Loucy (cell line): ENCODE measurements at regions not wholly inside any gene's neighbourhood (a gene's known extent, or its start where the extent isn't known, plus 50 kb on each side); places are given as distances from the start of the nearest gene placed in this dataset.

Experiments used
- H2AFZ ChIP-seq: fragments of 200-600 bp; sonication (generic); 2 replicates; pipeline ENCODE4 v1.6.0; 2016; ENCODE audit warnings: antibody characterized with exemption, mild to moderate bottlenecking, low read length, moderate library complexity
- H3F3A ChIP-seq: fragments of 200-600 bp; 2 replicates; pipeline ENCODE4 v1.6.0; 2016; ENCODE audit warnings: antibody characterized with exemption, low read depth, mild to moderate bottlenecking
- H3K27me3 ChIP-seq: fragments of 200-600 bp; sonication (generic); 2 replicates; pipeline ENCODE4 v1.6.1; 2014; ENCODE audit warnings: low read length, mild to moderate bottlenecking; ENCODE audit not compliant: insufficient read depth, poor library complexity, severe bottlenecking
- H3K36me3 ChIP-seq: fragments of 200-600 bp; sonication (generic); 2 replicates; pipeline ENCODE4 v1.6.1; 2016; ENCODE audit warnings: low read length; ENCODE audit not compliant: insufficient read depth
- H3K4me1 ChIP-seq: fragments of 200-600 bp; sonication (generic); 2 replicates; pipeline ENCODE4 v1.5.1; 2014; ENCODE audit warnings: low read length, mild to moderate bottlenecking; ENCODE audit not compliant: insufficient read depth, poor library complexity, severe bottlenecking
- H3K4me2 ChIP-seq: fragments of 200-600 bp; sonication (generic); 2 replicates; pipeline ENCODE4 v1.6.0; 2014; ENCODE audit warnings: antibody characterized with exemption, low read length, low read depth, mild to moderate bottlenecking; ENCODE audit not compliant: poor library complexity, severe bottlenecking
- H3K4me3 ChIP-seq: fragments of 200-600 bp; sonication (generic); 2 replicates; pipeline ENCODE4 v1.5.1; 2014; ENCODE audit warnings: low read length, mild to moderate bottlenecking, mixed read lengths; ENCODE audit not compliant: poor library complexity, severe bottlenecking
- H3K79me2 ChIP-seq: fragments of 200-600 bp; sonication (generic); 2 replicates; pipeline ENCODE4 v1.6.1; 2014; ENCODE audit warnings: low read length; ENCODE audit not compliant: insufficient read depth
- H3K9ac ChIP-seq: fragments of 200-600 bp; sonication (generic); 2 replicates; pipeline ENCODE4 v1.6.0; 2014; ENCODE audit warnings: mild to moderate bottlenecking, low read depth, low read length, moderate library complexity; ENCODE audit not compliant: poor library complexity, severe bottlenecking
- H3K9me2 ChIP-seq: fragments of 200-600 bp; sonication (generic); replicated peaks from 2 replicates; pipeline ENCODE4 v1.6.1; 2016; ENCODE audit warnings: low read depth, low read length, mixed read lengths
- H3K9me3 ChIP-seq: fragments of 200-600 bp; sonication (generic); 2 replicates; pipeline ENCODE4 v1.6.1; 2014; ENCODE audit warnings: mild to moderate bottlenecking, antibody characterized with exemption, low read length, low read depth; ENCODE audit not compliant: insufficient read depth
- H4K20me1 ChIP-seq: fragments of 200-600 bp; sonication (generic); 2 replicates; pipeline ENCODE4 v1.6.0; 2014; ENCODE audit warnings: antibody characterized with exemption, low read length, mild to moderate bottlenecking; ENCODE audit not compliant: insufficient read depth, poor library complexity, severe bottlenecking
- CTCF ChIP-seq: fragments of 200-600 bp; sonication (generic); conservative IDR thresholded peaks from 2 replicates; pipeline ENCODE4 v1.5.1; 2014; ENCODE audit warnings: mild to moderate bottlenecking, antibody characterized with exemption, low read length
- EZH2phosphoT487 ChIP-seq: fragments of 200-600 bp; IDR thresholded peaks from 2 replicates; pipeline ENCODE4 v1.6.1; 2018; ENCODE audit warnings: antibody characterized with exemption, mild to moderate bottlenecking, moderate library complexity, borderline replicate concordance

GRCh38 chr13:90307136-90307535 lies 1040.4 kb upstream of the MIR17HG start:
- H3K27me3 ChIP-seq: no peaks in the 10 kb centered on the region
- TF ChIP-seq EZH2phosphoT487 (no peak), CTCF (no peak)
- H2AFZ ChIP-seq: no peak overlapping the region
- H4K20me1 ChIP-seq: no peaks in the 10 kb centered on the region
- no peak overlapping the region for H3K4me2 ChIP-seq
- no peaks in the 10 kb centered on the region for H3K4me1 ChIP-seq
- no peaks in the 10 kb centered on the region for H3K9me3 ChIP-seq
- no peaks in the 10 kb centered on the region for H3K9me2 ChIP-seq
- H3K79me2 ChIP-seq: no peaks in the 10 kb centered on the region
- no peak overlapping the region for H3K4me3 ChIP-seq
- no peaks in the 10 kb centered on the region for H3F3A ChIP-seq
- no peaks in the 10 kb centered on the region for H3K36me3 ChIP-seq
- no peak overlapping the region for H3K9ac ChIP-seq

- Histone ChIP-seq H3K79me2 (no peaks in the 10 kb centered on the region), H3K9ac (no peak overlapping the region), H4K20me1 (no peaks in the 10 kb centered on the region), H3K9me2 (no peaks in the 10 kb centered on the region), H3F3A (no peaks in the 10 kb centered on the region), H3K4me3 (no peak overlapping the region), H2AFZ (no peak overlapping the region), H3K4me2 (no peak overlapping the region), H3K9me3 (no peaks in the 10 kb centered on the region), H3K4me1 (no peaks in the 10 kb centered on the region), H3K36me3 (no peaks in the 10 kb centered on the region), H3K27me3 (no peaks in the 10 kb centered on the region)
- TF ChIP-seq EZH2phosphoT487: no peak
- no peak for TF ChIP-seq CTCF
These were observed 1039.2 kb upstream of the MIR17HG start for GRCh38 chr13:90308249-90308648.

GRCh38 chr13:90311929-90312328 lies 1035.6 kb upstream of the MIR17HG start:
- no peaks in the 10 kb centered on the region for H4K20me1 ChIP-seq
- H3K9ac ChIP-seq: no peak overlapping the region
- no peaks in the 10 kb centered on the region for H3K9me3 ChIP-seq
- no peaks in the 10 kb centered on the region for H3K36me3 ChIP-seq
- no peak overlapping the region for H3K4me3 ChIP-seq
- H3K4me2 ChIP-seq: no peak overlapping the region
- H2AFZ ChIP-seq: no peak overlapping the region
- H3K27me3 ChIP-seq: no peaks in the 10 kb centered on the region
- no peaks in the 10 kb centered on the region for H3K79me2 ChIP-seq
- H3K9me2 ChIP-seq: no peaks in the 10 kb centered on the region
- H3K4me1 ChIP-seq: no peaks in the 10 kb centered on the region
- H3F3A ChIP-seq: no peaks in the 10 kb centered on the region
- TF ChIP-seq EZH2phosphoT487: no peak
- TF ChIP-seq CTCF: no peak
